GM12891 (cell line): ENCODE measurements at regions not wholly inside any gene's neighbourhood (a gene's known extent, or its start where the extent isn't known, plus 50 kb on each side); places are given as distances from the start of the nearest gene placed in this dataset.

Source experiments
- PAX5 ChIP-seq: IDR thresholded peaks from 2 replicates; pipeline ENCODE4 v1.6.1; 2011; ENCODE audit warnings: low read length, moderate library complexity, mild to moderate bottlenecking; ENCODE audit not compliant: insufficient read depth, severe bottlenecking
- POLR2A ChIP-seq: IDR thresholded peaks from 2 replicates; pipeline ENCODE4 v1.6.1; 2011; ENCODE audit warnings: low read depth, low read length, control low read depth

DNA sequence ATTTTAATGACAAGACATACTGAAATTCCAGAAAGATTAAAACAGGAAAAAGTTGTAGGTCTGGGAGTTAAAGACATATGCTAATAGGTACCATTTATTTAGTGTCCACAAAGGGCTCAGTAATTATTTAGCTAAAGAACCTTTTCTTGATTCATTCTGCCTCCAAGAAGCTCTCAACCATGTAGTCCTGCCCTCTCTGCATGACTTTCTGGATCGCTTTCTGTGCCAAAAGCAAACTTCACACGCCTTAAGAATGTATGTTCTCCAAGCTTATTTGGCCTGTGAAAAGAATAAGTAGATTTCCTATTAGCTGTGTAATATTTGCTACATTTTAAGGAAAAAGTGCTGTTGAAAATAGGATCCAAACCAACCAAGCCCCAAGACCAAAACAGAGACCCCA lies 291.7 kb downstream of the C12orf75 start:
- TF ChIP-seq POLR2A (no peak), PAX5 (no peak)
